ENCODE measurements at regions not wholly inside any gene's neighbourhood (a gene's known extent, or its start where the extent isn't known, plus 50 kb on each side); places are given as distances from the start of the nearest gene placed in this dataset.
A peak's percentile ranks its signal among the peaks of the same experiment; 100 is the strongest.
"Not testable (repeated sequence)": the region's sequence is repeated elsewhere in the genome, so short reads cannot be mapped to it uniquely, and the experiment has no call there.

GRCh38 chr2:59779571-59779970 is 773.9 kb downstream of the BCL11A start:
- peak in 2 of 4 experiments; percentile 48 to 52 for DNase-seq

- DNase-seq: no peak
These were observed 776.3 kb downstream of the BCL11A start for GRCh38 chr2:59777120-59777519.

- no peak for DNase-seq
These were observed 776.8 kb downstream of the BCL11A start for GRCh38 chr2:59776726-59777008.

DNA sequence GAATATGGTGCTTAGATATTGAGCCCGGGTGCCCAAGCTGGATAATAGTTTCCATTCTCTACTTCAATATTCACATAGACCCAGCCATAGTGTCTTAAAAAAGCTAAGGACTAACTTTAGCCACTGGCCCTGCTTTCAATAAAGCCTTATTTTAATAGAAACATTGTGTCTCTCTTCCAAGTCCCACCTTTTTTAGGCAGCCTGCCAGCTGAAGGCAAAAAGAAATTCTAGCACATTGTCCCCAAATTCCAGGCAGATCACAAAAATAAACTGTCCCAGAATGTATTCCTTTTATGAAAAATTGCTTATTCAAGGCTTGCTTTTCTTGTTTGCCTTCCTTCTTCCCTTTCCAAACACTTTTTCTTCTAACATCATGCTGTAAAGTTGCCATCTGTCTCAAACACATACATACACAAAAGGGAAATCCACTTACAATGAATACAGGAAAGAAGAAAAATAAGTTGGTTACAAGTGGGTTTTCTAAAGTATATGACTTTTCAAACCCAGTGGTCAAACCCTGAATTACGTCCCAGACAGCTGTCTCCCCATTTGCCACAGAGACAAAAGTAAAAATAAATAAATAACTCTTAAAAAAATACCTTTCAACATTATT is 778.5 kb downstream of the BCL11A start:
- DNase-seq: no peak

DNA sequence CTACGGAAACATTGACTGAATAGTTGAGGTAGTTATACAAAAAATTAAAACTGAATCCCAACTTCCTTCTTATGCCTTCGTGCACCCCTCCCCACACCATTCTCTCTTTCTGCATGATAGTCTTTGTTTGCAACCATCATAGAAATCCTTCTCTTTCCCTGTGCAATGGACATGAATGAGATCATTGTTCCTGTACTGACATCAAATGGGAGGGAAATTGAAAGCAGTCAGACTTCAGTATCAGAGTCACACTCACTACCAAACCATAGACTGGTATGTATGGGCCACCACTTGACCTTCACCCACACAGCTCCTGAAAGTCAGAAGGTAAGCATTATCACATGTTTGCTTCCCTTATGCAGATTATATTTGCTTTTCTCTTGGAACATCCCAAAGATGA is 782.8 kb downstream of the BCL11A start:
- no peak for DNase-seq

DNA sequence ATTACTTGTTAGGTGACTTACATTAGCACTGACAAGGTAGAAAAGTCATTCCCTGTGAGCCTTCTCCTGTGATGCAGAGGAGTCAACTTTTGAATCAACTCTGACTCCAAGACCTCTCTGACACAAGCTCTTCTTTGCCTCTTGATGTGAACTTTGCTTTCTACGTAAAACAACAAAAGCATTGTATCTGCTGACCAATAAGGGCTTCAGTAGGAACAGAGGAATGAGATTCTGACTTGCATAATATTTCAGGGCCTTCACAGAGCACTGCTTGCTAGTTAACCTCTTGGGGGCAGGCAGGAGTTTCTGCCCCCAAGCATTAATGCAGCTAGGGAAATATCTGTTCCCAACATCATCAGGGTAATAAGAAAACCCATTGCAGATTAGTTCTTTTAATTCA is 791.5 kb downstream of the BCL11A start:
- no peak for DNase-seq

DNA sequence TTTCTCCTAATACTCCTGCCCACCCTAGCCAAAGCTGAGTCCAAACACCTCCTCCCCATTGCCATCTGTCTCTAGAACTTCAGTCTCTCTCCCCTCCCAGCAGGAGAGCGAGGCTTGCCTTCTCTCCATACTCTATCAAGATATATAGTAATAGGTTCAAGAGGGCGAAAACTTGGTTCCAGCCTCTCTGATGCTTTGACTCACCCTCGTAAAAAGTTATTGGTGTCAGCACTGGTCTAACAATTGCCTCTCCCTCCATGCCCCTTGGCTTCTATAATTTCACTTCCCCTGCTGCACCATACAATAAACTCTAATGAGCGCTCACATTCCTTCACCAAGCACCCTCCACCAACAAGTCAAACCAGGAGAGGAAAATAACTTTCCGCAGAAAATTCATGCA is 797.3 kb downstream of the BCL11A start:
- DNase-seq: no peak

DNA sequence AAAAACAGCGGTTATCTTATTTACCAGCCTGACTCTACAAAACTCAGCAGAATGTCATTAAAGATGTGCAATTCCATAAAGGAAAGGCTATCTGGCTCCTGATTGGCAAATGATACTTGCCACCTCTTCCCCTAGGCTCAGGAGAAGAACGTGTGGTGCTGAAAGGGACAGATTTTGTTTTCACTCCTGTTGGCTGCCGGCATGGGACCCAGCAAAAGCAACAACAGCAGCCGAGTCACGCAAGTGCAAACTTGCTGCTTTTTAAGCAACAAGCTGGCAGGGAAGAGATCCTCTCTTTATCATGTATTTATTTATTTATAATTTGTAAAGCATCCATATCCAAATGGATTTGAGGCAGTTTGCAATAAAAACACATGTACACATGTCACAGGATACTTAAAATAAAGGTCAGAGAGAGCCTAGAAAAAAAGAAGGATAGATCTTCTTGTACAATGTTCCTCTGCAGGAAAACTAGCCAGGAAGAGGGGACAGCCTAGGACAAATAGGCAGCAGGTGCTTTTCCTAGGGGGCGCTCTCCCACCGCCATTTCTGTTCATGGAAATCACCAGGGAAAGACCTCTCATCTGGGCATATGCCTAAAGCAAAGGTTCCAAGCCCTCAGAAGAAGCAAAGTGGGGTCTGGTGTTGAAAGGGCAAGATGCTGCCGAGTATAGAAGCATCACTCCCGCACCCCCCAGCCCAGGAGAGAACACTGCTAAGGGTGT is 799.3 kb downstream of the BCL11A start:
- DNase-seq: no peak

DNA sequence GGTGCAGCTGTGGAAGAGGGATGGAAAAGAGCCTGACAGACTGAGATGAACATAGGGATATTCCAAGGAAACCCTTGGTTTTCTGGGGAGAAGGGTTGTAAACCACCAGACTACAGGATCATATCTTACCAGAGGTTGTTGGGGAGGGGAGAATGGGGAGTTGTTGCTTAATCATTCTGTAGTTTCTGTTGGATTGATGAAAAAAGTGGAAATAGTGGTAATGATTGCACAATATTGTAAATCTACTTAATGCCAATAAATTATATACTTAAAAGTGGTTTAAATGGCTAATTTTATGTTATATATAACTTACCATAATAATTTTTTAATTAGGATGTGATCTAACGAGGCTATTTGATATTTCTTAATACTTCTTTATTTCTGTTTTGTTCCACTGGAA is 800.9 kb downstream of the BCL11A start:
- DNase-seq: peak in 3 of 4 experiments; percentile 10 to 31 (median 25)

- DNase-seq: no peak
These were observed 801.4 kb downstream of the BCL11A start for GRCh38 chr2:59752071-59752470.

DNA sequence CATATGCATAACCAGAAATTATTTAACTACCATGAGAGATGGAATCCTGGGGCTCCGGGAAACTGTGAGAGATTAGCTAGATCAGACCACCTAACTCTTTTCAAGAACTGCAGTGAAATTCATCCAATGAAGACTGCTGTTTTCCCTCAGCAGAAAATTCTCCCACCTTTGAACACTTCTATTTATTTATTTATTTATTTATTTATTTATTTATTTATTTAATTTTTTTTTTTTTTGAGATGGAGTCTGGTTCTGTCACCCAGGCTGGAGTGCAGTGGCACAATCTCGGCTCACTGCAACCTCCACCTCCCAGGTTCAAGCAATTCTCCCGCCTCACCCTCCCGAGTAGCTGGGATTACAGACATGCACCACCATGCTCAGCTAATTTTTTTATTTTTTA is 802.2 kb downstream of the BCL11A start:
- DNase-seq: not testable (repeated sequence)

- DNase-seq: no peak
These were observed 807.2 kb downstream of the BCL11A start for GRCh38 chr2:59746291-59746690.

- DNase-seq: peak in 1 of 4 experiments; percentile 4
These were observed 808.4 kb downstream of the BCL11A start for GRCh38 chr2:59745085-59745484.

- DNase-seq: peak; percentile 51 to 86 (median 67)
These were observed 809.0 kb downstream of the BCL11A start for GRCh38 chr2:59744436-59744835.

- no peak for DNase-seq
These were observed 811.6 kb downstream of the BCL11A start for GRCh38 chr2:59741840-59742239.

DNA sequence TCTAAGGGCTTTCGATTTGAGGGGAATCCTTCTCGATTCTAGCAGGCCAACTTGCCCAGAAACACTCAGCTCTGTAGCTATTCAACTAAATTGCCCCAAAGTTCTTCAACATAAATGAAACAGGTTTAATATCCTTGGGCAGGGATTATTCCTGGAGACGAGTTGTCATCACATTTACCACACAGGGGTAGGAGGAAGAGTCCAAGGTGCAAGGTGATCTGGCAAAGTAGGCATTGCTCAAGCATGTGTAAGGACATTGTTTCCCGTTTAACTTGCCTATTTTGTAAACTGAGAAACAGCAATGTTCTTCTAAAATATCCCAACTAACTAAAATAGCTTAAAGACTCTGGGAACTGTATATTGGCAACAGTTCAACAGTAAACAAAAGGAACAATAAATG is 814.3 kb downstream of the BCL11A start:
- DNase-seq: no peak

GRCh38 chr2:59737299-59737698 is 816.2 kb downstream of the BCL11A start:
- DNase-seq: no peak

DNA sequence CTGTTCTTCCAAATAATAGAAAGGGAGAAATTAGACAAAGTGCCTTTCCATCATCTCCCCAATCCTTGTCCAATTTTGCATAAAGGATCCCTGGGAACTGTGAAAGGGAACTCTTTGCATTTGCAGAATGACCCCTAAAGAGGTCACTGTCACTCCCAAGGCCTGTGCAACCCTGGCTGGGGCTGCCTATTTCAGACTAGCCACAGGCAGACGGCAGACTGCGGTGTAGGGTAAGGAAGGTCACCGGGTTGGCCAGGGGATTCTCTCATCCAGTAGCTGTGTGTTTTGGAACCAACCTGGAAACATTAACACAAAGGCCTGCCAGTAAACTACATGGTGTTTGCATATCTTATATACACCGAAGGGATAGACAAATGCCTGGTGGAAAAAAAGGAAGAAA is 818.7 kb downstream of the BCL11A start:
- peak in 2 of 4 experiments; percentile 7 to 13 for DNase-seq

GRCh38 chr2:59733970-59734369 is 819.5 kb downstream of the BCL11A start:
- DNase-seq: no peak

DNA sequence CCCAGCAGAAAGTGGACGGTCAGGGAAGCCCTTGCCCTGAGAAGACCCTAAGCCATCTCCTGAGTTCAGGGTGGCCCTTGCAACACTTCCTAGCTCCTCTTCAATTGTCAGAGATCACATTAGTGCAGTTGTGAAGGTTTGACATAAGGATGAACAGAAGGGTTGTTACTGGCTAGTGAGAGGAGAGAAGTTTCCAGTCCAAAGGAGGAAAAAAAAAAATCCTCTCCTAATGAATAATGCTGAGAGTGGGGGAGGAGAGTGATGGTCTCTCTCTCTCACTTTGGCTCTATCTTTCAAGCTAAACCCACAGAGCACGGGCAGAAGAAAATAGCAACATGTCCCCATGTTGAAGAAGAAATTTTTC is 819.9 kb downstream of the BCL11A start:
- no peak for DNase-seq

DNA sequence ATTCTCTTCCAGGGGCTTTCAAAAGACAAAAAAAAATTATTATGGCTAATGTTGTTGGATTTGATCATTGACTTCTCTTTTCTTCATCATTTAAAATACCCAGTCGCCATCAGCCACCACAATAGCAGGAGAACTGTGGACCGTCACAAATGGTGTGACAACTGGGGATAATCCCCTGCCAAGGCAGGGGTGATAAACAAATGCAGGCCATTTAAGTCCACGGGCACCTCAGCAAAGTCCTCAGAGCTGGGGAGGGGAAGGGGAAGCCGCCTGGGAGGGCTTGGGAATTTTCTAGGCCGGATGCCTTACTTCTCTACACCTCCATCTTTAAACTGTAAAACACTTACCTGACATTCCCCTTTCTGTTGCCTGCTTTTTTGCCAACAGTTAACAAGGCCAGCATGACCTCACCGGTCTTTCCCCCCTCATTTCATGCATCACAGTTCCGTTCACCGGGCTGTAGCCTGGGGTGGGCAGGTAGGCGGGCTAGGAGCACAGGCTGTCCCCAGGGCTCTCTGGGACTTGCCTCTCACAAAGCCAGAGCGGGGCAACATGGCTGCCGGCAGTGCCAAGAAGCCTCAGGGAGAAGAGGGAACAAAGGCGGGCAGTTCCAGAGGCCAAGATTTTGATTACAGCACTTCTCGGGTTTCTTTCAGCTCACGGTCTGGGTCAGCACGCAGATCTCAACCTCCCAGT is 820.4 kb downstream of the BCL11A start:
- no peak for DNase-seq

DNA sequence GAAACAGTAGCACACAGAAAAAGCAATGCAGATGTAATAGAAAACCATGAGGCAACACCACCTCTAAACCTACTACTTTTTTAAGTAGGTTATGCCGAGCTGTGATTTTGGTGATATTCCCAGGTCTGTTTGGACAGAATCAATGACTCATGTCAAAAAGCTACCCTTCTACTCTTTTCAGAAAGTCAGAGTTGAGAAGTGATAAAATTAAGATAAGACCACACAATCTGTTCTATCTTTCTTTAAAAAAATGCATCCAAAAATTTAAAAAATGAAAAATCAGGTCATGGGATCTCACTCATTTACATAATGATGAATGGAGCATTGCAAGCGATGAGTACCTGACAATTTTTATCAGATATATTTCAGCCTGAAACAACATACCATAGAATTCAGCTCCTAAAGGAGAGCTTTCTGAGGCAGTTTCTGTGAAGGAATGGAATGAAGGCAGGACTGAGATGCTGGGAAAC is 826.3 kb downstream of the BCL11A start:
- DNase-seq: no peak

DNA sequence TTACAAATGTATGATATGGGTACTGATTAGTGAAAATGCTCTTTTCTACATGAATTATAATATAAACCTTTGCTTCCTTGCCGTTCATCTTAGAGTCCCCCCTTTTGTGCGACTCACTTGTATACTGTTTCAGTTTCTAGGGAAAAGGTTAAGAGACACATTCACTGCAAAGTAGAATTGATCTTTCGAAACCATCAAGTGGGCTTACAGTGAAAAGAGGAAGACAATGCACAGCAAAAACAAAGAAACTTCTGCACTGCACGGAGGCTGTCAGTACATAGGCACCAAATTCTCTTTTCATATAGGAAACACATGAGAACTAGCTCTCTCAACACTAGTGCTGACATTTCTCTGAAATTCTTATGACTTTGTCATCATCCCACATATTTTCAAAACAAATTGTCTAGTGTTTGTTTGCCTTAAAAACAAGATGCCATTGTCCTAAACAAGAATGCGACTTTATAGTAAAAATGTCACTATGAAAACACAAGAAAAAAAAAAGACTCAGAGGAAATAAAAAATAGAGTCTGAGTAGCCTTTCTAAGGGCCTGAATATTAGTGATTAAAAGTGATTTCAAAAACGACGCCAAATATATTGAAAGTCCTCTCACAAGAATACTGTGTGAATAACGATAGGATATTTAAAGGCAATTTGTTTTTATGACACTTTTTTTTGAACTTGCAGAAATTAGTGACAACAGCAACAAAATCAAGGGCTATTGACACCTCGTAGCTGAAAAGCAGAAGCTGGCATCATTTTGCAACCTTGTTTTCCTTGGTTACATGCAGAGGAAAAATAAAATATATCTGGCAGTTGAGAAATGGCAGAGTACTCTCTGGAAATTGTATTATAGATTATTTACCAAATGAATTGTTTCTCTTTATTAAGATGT is 827.0 kb downstream of the BCL11A start:
- peak; percentile 53 to 85 (median 77) for DNase-seq
